ENCODE measurements at regions not wholly inside any gene's neighbourhood (a gene's known extent, or its start where the extent isn't known, plus 50 kb on each side); places are given as distances from the start of the nearest gene placed in this dataset.
"Not testable (repeated sequence)": the region's sequence is repeated elsewhere in the genome, so short reads cannot be mapped to it uniquely, and the experiment has no call there.

- DNase-seq (ENCODE audit: low read depth, low spot score) = no peak
Measured at GRCh38 chr7:408751-409311, 110.8 kb downstream of the PDGFA start.

GRCh38 chr7:409339-410281 is 110.0 kb downstream of the PDGFA start:
- no peak for DNase-seq (ENCODE audit: low read depth, low spot score)

- no peak for DNase-seq (ENCODE audit: low read depth, low spot score)
Measured at GRCh38 chr7:410395-410910, 109.2 kb downstream of the PDGFA start.

GRCh38 chr7:411116-411515 is 108.5 kb downstream of the PDGFA start:
- DNase-seq (ENCODE audit: low read depth, low spot score) = not testable (repeated sequence)

GRCh38 chr7:411677-412312 is 107.9 kb downstream of the PDGFA start:
- no peak for DNase-seq (ENCODE audit: low read depth, low spot score)

GRCh38 chr7:412313-412710 is 107.3 kb downstream of the PDGFA start:
- no peak for DNase-seq (ENCODE audit: low read depth, low spot score)

- no peak for DNase-seq (ENCODE audit: low read depth, low spot score)
Measured at GRCh38 chr7:414681-415560, 104.7 kb downstream of the PDGFA start.

GRCh38 chr7:415646-416525 is 103.8 kb downstream of the PDGFA start:
- no peak for DNase-seq (ENCODE audit: low read depth, low spot score)

- DNase-seq (ENCODE audit: low read depth, low spot score) = no peak
Measured at GRCh38 chr7:416761-417624, 102.7 kb downstream of the PDGFA start.

- DNase-seq (ENCODE audit: low read depth, low spot score) = no peak
Measured at GRCh38 chr7:417625-417889, 102.1 kb downstream of the PDGFA start.

- DNase-seq (ENCODE audit: low read depth, low spot score) = no peak
Measured at GRCh38 chr7:417973-418601, 101.6 kb downstream of the PDGFA start.

- no peak for DNase-seq (ENCODE audit: low read depth, low spot score)
Measured at GRCh38 chr7:418636-419280, 100.9 kb downstream of the PDGFA start.

- DNase-seq (ENCODE audit: low read depth, low spot score) = no peak
Measured at GRCh38 chr7:420142-421093, 99.2 kb downstream of the PDGFA start.

GRCh38 chr7:421136-421991 is 98.3 kb downstream of the PDGFA start:
- no peak for DNase-seq (ENCODE audit: low read depth, low spot score)

GRCh38 chr7:422191-422885 is 97.3 kb downstream of the PDGFA start:
- no peak for DNase-seq (ENCODE audit: low read depth, low spot score)

- DNase-seq (ENCODE audit: low read depth, low spot score) = no peak
Measured at GRCh38 chr7:422886-423225, 96.8 kb downstream of the PDGFA start.

Data from ELF-1 (cell line).